ENCODE measurements at regions not wholly inside any gene's neighbourhood (a gene's known extent, or its start where the extent isn't known, plus 50 kb on each side); places are given as distances from the start of the nearest gene placed in this dataset.

DNA sequence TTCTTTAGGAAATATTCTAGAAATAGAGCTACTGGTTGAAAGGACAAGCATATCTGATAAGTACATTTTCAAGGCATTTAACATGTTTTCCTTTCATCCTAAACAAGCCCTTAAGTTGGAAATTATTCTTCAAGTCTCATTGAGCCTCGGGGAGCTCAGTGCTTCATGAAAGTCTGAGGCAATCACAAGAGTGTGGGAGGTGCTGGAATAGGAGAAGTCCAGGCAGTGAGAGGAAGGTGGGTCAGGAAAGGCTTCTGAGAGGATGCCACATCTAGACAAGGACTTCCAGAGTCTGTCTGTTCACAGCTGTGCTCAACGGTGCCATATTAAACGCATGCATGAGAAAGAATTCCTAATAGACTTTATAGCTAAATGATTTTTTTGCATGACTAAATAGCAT lies 69.8 kb downstream of the CD83 start:
- DNase-seq: no peak

- DNase-seq: no peak
Observed at GRCh38 chr6:14189074-14189473, 71.5 kb downstream of the CD83 start.

- no peak for DNase-seq
Observed at GRCh38 chr6:14190191-14190928, 72.8 kb downstream of the CD83 start.

DNA sequence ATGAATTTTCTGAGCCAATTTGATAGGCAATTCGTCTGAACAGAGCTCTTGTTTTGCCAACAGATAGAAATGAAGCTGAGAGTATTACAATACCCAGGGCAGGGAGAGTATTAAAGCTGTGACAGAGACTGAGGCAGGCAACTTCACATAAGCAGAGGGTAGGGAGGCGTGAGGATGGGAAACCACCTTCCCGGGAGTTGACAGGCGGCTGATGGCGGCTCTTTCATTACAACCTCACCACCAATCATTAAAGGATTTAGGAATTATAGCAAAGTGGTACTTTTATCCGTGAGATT lies 73.3 kb downstream of the CD83 start:
- DNase-seq: no peak

DNA sequence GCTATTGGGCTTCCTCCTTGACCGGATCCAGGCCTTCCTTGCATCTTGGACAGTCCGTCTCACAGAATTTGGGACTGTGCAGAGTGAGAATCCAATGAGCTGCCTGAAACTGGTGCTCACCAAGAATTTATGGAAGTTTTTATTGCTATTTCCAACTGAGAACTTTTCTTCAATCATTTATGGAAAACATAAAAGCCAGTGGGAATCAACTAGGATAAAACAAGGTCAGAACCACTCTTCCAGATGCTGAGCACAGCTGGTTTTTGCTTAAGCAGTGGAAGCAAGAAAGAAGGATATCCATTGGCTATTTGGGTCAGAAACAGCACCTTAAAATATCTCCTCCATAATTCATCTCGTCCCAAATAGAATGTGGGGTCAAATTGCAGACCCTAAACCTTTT lies 74.2 kb downstream of the CD83 start:
- DNase-seq: no peak

DNA sequence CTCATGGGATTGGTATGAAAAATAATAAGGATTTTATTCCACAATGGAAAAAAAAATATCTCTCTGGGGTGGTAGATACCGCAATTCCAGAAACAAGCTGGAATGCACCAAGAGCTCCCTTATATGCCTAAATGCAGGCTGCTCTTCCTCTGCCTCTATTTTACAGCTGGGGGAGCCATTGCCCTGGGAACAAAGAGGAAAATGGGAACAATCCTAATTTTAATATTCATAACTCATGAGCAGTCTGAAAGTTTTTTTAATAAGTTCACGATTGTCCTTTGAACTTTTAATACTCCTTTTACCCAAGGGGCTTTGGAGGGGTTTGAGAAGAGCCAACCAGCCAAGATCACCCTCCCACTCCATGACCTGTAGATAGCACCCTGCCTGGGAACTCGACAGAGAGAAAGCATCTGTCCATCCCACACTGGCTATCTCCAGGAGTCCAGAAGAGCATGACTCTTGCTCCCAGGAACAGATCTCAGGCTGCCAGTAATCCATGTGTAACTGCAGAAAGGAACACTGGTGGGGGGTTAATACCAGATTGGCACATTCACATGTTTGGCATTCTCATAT lies 74.7 kb downstream of the CD83 start:
- no peak for DNase-seq

DNA sequence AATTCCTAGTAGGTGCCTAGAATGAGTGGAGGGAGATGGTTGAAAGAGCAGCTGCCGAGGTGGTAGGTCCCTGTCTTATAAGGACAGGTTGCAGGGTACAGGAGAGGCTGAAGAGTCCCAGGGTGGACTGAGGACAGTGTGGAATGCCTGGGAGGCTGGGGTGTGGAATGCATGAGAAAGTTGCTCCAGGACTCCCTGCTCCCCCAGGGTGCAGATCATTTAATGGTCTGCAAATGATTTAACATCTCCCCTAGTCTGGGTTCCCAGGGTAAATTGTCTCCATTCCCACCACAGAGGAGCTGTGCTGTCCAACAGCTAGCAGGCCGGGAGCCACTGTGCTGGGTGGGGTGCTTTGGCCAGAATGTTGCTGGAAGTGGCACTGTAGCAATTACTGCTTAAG lies 76.0 kb downstream of the CD83 start:
- no peak for DNase-seq

- DNase-seq: no peak
Observed at GRCh38 chr6:14194483-14194882, 76.9 kb downstream of the CD83 start.

GRCh38 chr6:14194976-14195375 lies 77.4 kb downstream of the CD83 start:
- no peak for DNase-seq

DNA sequence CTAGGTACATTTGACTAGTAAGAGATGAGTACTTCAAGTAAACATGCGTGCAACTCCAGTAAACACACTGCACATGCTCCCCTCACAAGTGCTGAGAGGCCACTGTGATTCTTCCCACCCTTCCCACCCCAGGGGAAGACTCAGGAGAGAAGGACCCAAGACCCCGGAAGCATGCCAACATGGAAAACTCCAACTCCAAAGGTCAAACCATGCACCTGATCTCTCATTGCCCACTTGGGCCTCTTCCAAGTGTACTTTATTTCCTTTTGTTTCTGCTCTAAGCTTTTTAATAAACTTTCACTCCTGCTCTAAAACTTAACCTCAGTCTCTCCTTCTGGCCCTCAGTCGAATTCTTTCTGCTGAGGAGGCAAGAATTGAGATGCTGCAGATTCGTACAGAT lies 78.5 kb downstream of the CD83 start:
- no peak for DNase-seq

- DNase-seq: no peak
Observed at GRCh38 chr6:14197118-14197517, 79.5 kb downstream of the CD83 start.

DNA sequence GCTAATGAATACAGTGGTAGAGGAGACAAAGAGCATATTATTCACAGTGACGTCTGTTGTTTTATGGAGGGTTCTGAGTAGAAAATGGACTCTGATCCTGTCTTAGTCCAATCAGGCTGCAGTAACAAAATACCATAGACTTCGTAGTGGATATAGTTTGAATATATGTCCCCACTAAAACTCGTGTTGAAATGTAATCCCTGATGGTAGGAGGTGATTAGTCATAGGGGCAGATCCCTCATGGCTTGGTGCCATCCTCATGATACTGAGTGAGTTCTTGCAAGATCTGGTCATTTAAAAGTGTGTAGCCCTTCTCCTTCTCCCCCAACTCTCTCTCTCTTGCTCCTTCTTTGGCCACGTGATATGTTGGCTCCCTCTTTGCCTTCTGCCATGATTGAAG lies 82.5 kb downstream of the CD83 start:
- DNase-seq: no peak

DNA sequence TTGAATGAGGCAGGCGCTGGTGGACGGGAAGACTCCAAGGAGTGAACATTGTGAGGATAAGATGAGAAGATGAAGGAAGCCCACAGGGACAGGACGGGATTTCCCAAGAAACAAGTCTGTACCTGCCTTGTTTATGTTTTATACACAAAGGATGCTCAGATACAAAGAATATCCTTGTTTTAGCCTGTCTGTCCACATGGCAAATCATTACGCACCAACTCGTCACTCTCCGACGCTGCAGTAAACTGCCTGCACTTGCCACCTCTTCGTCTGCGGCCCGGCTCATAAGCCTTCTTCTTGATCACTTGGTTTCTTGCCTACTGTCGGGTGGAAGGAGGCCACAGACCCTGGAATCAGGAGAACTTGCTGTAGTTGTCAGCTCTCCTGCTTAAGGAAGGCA lies 85.4 kb downstream of the CD83 start:
- DNase-seq: no peak

GRCh38 chr6:14206391-14206790 lies 88.8 kb downstream of the CD83 start:
- DNase-seq: no peak

- DNase-seq: no peak
Observed at GRCh38 chr6:14207448-14207847, 89.9 kb downstream of the CD83 start.

DNA sequence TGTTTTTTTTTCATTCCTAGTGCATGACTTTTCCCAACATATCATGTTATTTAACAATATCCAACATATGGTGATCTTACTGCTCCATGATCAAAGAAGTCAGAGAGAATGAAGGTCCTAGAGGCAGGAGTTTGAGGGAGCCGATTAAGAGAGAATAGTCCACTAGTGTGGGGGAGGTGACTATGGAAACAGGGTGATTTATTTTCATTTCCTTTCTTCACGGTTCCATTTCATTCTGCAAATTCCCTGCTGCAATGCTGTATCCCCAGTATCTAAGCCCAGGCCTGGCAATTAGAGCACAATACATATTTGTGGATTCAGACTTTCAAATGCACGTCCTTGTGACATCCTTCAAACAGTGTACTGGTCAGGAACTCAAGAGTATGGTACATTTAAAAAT lies 91.4 kb downstream of the CD83 start:
- no peak for DNase-seq

- no peak for DNase-seq
Observed at GRCh38 chr6:14210077-14210476, 92.5 kb downstream of the CD83 start.

DNA sequence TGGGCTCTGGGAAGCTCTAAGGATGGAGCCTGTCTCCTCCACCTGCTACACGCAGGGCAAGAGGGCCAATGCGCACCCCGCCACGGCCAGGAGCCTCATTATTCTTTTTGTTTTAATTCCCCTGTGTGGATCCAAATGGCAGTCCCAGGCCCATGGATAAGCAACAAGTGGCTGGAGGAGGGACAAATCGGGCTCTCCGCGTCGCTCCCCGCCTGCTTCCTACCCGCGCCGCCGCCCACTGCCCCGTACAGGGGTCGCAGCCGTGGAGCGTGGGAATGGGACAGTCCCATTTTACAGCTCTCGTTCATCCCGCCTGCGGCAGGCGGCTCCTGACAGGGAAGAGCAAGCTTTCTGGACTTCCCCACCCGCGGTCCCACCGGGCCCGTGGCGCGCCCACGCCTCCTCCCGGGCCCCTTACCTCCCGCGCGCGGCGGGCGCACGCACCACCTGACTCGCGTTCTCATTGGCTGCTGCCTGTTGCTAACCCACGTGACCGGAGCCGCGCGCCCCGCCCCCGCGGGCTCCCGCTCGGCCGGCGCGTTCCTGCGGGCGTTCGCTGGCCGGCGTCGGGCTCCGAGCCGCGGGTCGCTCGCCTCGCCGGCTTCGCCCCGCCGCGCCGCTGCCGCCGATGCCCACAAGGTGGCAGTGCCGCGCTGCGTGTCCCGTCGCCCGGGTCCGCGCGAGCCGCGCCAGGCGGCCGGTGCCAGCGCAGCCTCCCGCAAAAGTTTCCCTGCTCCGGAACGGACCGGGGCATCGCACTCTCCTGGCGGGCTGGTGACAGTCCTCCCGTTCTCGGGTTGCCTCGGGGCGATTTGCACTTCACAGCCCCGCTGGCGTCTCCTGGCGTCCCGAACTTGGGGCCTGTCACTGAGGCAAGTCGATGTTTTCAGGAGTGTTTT lies 93.3 kb downstream of the CD83 start:
- peak; percentile 94 for DNase-seq

DNA sequence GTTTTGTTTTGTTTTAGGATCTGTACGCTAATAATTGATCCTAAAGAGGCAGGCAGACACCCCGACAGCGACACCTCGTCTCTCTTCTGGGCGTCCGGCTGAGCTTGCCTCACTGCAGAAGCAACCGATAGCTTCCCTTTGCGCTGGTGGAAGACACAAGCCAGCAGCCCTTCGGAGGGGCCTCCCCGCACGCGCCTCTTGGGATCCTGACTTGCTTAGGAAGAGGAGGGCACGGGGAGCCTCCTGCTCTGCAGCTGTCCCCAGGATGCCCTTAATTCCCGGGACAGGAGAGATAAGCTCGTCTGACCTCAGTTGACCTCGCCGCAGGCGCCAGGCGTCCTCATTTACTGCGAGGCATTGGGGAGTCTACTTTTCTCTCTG lies 94.0 kb downstream of the CD83 start:
- peak; percentile 44 for DNase-seq

- DNase-seq: no peak
Observed at GRCh38 chr6:14212020-14212419, 94.4 kb downstream of the CD83 start.

DNA sequence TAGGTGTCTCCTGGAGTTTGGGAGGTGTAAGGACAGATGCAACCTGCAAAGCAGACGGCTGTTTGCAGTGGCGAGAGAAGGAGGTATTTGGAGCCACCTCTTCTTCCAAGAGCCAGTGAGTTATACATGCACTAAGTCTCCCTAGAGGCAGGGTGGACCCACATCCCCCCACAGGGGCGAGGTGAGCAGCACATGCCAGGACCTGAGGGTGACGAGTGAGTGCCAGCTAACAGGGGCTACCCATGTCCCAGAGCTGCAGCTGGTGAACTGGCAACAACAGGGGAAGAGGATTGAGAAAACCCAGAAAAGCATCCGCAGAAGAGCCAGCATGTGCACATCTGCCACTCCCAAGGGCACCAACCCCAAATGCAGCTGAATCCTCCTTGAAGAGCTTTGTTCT lies 95.1 kb downstream of the CD83 start:
- no peak for DNase-seq

- DNase-seq: no peak
Observed at GRCh38 chr6:14216946-14217684, 99.5 kb downstream of the CD83 start.

DNA sequence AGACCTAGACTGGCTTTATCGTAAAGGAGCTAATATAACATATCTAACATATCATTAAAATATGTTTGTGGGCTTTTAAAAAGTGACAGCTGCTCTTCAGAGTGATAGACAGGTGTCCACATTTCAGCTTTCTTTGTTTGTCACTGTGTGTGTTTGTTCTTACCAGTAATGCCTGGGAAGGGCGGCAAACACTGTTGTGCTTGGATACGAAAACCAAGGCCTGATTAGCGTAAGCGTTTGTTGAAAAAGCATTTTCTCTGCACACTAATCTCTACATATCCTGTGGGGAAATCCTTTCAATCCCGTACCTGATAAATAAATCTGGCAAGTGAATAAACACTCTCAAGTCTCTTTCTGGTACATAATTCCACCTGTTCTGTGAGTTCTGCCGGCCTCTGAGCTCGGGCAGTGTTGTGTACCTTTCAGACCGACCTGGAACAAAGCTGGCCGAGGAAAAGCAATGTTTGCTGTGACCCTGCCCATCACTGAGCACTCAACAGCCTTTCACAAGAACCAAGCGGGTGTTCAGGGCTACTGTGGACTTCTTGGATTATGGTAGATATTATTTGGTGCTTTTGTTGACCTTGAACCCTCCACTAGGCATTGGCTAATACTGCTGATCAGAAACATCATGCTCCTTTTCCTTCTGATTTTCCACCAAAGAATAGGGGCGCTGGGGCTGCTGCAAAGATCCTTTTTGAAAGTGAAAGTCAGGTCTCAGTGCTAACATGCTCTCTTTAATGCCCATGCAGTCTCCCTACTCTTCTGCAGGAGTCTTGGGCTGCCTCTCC lies 100.4 kb downstream of the CD83 start:
- no peak for DNase-seq

All from activated CD4-positive, alpha-beta T cell treated with anti-CD3 and anti-CD28 coated beads for 48 hours (primary cell).